H1 (cell line): ENCODE measurements at regions not wholly inside any gene's neighbourhood (a gene's known extent, or its start where the extent isn't known, plus 50 kb on each side); places are given as distances from the start of the nearest gene placed in this dataset.

Experiments used
- EZH2 ChIP-seq: fragments of 200-600 bp; sonication (generic); IDR thresholded peaks from 2 replicates; pipeline ENCODE4 v1.7.1; 2012; ENCODE audit warnings: low read depth, mild to moderate bottlenecking, moderate library complexity, low read length, inconsistent platforms; ENCODE audit not compliant: severe bottlenecking
- MAX ChIP-seq: IDR thresholded peaks from 2 replicates; pipeline ENCODE4 v1.6.1; 2012; ENCODE audit warnings: inconsistent platforms

- no peak for TF ChIP-seq MAX
- no peak for TF ChIP-seq EZH2
These were observed 250.9 kb downstream of the ACTR3B start for GRCh38 chr7:153010416-153010815.
